Prostate gland (tissue), 2 donors: ENCODE measurements at regions not wholly inside any gene's neighbourhood (a gene's known extent, or its start where the extent isn't known, plus 50 kb on each side); places are given as distances from the start of the nearest gene placed in this dataset.

ENCODE experiments used
- DNase-seq: peaks from one replicate; pipeline ENCODE4 v3.0.0-alpha.2; 2019; ENCODE audit warnings: low spot score
- H3K27ac ChIP-seq, 2 donors: fragments of 200-600 bp; sonication (generic); 2 replicates each; pipeline ENCODE4 v1.5.1; 2017 to 2019
- H3K27me3 ChIP-seq: fragments of 200-600 bp; sonication (generic); replicated peaks from 2 replicates; pipeline ENCODE4 v1.5.1; 2019; ENCODE audit not compliant: insufficient read depth
- H3K36me3 ChIP-seq, 2 donors: fragments of 200-600 bp; sonication (generic); 1 replicate in 1 of 2; 2 replicates in 1 of 2; pipeline versions ENCODE4 v1.5.1 to v1.8.1; 2017 to 2019
- H3K4me1 ChIP-seq: fragments of 200-600 bp; sonication (generic); replicated peaks from 2 replicates; pipeline ENCODE4 v1.5.1; 2019
- H3K4me3 ChIP-seq, 2 donors: fragments of 200-600 bp; sonication (generic); 2 replicates each; pipeline ENCODE4 v1.5.1; 2017 to 2019
- H3K9me3 ChIP-seq: fragments of 200-600 bp; sonication (generic); 2 replicates; pipeline ENCODE4 v1.5.1; 2017
- CTCF ChIP-seq, 4 experiments: fragments of 200-600 bp in 2 of 4; fragments of 450-650 bp in 2 of 4; sonication (generic) in 2 of 4; IDR thresholded peaks; 1 replicate in 3 of 4; 2 replicates in 1 of 4; pipeline ENCODE4 v1.5.1; 2016 to 2019; ENCODE audit warnings: antibody characterized with exemption in 4 of 4, mild to moderate bottlenecking in 2 of 4, moderate library complexity in 2 of 4
- POLR2A ChIP-seq: fragments of 450-650 bp; IDR thresholded peaks from one replicate; pipeline ENCODE4 v1.6.1; 2016; ENCODE audit warnings: antibody characterized with exemption, mild to moderate bottlenecking
- POLR2AphosphoS5 ChIP-seq: sonication (generic); formaldehyde crosslinking; IDR thresholded peaks from one replicate; pipeline ENCODE4 v1.6.1; 2017; ENCODE audit warnings: antibody characterized with exemption
- WGBS: methylation state at CpG from one replicate; pipeline ENCODE4 v1.1.5; 2018; 5-methylcytosine and 5-hydroxymethylcytosine counted together
- intact Hi-C: fragments of 100-400 bp; cut with DNase I; formaldehyde crosslinking; loops from one replicate; pipeline ENCODE4 v1.14.2; 2022

- intact Hi-C loops, result no loop called here
- Histone ChIP-seq H3K4me3 (no peak overlapping the region), H3K9me3 (no peaks in the 10 kb centered on the region), H3K27me3 (no peaks in the 10 kb centered on the region), H3K4me1 (no peaks in the 10 kb centered on the region), H3K27ac (no peak overlapping the region), H3K36me3 (no peaks in the 10 kb centered on the region)
- WGBS, result 76% methylated on average over 1 of the region's 1 CpG
- no peak for DNase-seq
- TF ChIP-seq CTCF (IDR thresholded peaks at IDR 0.05), result no peak
- TF ChIP-seq POLR2A, result no peak
- no peak for TF ChIP-seq POLR2AphosphoS5
Observed at GRCh38 chr21:23249760-23250159, 2251.6 kb downstream of the NCAM2 start.

GRCh38 chr21:23247334-23247733, 2249.1 kb downstream of the NCAM2 start:
- intact Hi-C loops, result no loop called here
- no peak overlapping the region for H3K4me3 ChIP-seq
- no peak for TF ChIP-seq CTCF (IDR thresholded peaks at IDR 0.05)
- no peak for TF ChIP-seq POLR2AphosphoS5
- TF ChIP-seq POLR2A, result no peak
- no peaks in the 10 kb centered on the region for H3K9me3 ChIP-seq
- no peaks in the 10 kb centered on the region for H3K36me3 ChIP-seq
- WGBS, result 55% methylated on average over 2 of the region's 2 CpGs
- H3K27me3 ChIP-seq, result no peaks in the 10 kb centered on the region
- H3K4me1 ChIP-seq, result no peaks in the 10 kb centered on the region
- no peak for DNase-seq
- H3K27ac ChIP-seq, result no peak overlapping the region

- no peaks in the 10 kb centered on the region for H3K4me1 ChIP-seq
- no peak for DNase-seq
- no peak overlapping the region for H3K27ac ChIP-seq
- H3K9me3 ChIP-seq, result no peaks in the 10 kb centered on the region
- 90% methylated on average over 2 of the region's 2 CpGs for WGBS
- intact Hi-C loops, result no loop called here
- no peaks in the 10 kb centered on the region for H3K36me3 ChIP-seq
- no peak for TF ChIP-seq POLR2A
- no peak for TF ChIP-seq POLR2AphosphoS5
- no peak for TF ChIP-seq CTCF (IDR thresholded peaks at IDR 0.05)
- no peak overlapping the region for H3K4me3 ChIP-seq
- H3K27me3 ChIP-seq, result no peaks in the 10 kb centered on the region
Observed at GRCh38 chr21:23245255-23245654, 2247.0 kb downstream of the NCAM2 start.

- H3K36me3 ChIP-seq, result no peaks in the 10 kb centered on the region
- H3K4me1 ChIP-seq, result no peaks in the 10 kb centered on the region
- DNase-seq, result no peak
- H3K4me3 ChIP-seq, result no peak overlapping the region
- intact Hi-C loops, result no loop called here
- no peaks in the 10 kb centered on the region for H3K9me3 ChIP-seq
- H3K27me3 ChIP-seq, result no peaks in the 10 kb centered on the region
- WGBS, result 63% methylated on average over 2 of the region's 2 CpGs
- TF ChIP-seq POLR2AphosphoS5 (no peak), CTCF (IDR thresholded peaks at IDR 0.05) (no peak), POLR2A (no peak)
- no peak overlapping the region for H3K27ac ChIP-seq
Observed at GRCh38 chr21:23223882-23224281, 2225.7 kb downstream of the NCAM2 start.

- no peak for DNase-seq
- Histone ChIP-seq H3K27me3 (no peaks in the 10 kb centered on the region), H3K4me3 (no peak overlapping the region), H3K27ac (no peak overlapping the region), H3K36me3 (no peaks in the 10 kb centered on the region), H3K9me3 (no peaks in the 10 kb centered on the region), H3K4me1 (no peaks in the 10 kb centered on the region)
- WGBS, result 77% methylated on average over 1 of the region's 1 CpG
- intact Hi-C loops, result no loop called here
- TF ChIP-seq CTCF (IDR thresholded peaks at IDR 0.05) (no peak), POLR2AphosphoS5 (no peak), POLR2A (no peak)
Observed at GRCh38 chr21:23218667-23219066, 2220.5 kb downstream of the NCAM2 start.
